ENCODE measurements at regions not wholly inside any gene's neighbourhood (a gene's known extent, or its start where the extent isn't known, plus 50 kb on each side); places are given as distances from the start of the nearest gene placed in this dataset.

- Histone ChIP-seq H3K9me3 (ENCODE audit: control insufficient read depth, insufficient read depth, low read depth, low read length) (no peaks in the 10 kb centered on the region), H3K36me3 (ENCODE audit: control insufficient read depth in 2 of 2, insufficient read depth in 1 of 2, low read length in 2 of 2) (no peaks in the 10 kb centered on the region), H3K4me1 (ENCODE audit: control insufficient read depth, insufficient read depth, low read length) (peaks cover 11% of the 10 kb centered on the region), H3K4me3 (ENCODE audit: low read depth, low read length) (no peak overlapping the region), H3K27ac (ENCODE audit: extremely low read depth, low read depth, low read length) (no peak overlapping the region; the same call in 1 of the 2 replicates)
- CTCF ChIA-PET, result no interaction called here
- TF ChIP-seq ZNF341 (tag by site-specific recombination; IDR thresholded peaks at IDR 0.05; ENCODE audit: low read depth), result no peak
- no peak for TF ChIP-seq SETDB1 (IDR thresholded peaks at IDR 0.05; ENCODE audit: insufficient read length, low read length)
- TF ChIP-seq, protein P1, sequence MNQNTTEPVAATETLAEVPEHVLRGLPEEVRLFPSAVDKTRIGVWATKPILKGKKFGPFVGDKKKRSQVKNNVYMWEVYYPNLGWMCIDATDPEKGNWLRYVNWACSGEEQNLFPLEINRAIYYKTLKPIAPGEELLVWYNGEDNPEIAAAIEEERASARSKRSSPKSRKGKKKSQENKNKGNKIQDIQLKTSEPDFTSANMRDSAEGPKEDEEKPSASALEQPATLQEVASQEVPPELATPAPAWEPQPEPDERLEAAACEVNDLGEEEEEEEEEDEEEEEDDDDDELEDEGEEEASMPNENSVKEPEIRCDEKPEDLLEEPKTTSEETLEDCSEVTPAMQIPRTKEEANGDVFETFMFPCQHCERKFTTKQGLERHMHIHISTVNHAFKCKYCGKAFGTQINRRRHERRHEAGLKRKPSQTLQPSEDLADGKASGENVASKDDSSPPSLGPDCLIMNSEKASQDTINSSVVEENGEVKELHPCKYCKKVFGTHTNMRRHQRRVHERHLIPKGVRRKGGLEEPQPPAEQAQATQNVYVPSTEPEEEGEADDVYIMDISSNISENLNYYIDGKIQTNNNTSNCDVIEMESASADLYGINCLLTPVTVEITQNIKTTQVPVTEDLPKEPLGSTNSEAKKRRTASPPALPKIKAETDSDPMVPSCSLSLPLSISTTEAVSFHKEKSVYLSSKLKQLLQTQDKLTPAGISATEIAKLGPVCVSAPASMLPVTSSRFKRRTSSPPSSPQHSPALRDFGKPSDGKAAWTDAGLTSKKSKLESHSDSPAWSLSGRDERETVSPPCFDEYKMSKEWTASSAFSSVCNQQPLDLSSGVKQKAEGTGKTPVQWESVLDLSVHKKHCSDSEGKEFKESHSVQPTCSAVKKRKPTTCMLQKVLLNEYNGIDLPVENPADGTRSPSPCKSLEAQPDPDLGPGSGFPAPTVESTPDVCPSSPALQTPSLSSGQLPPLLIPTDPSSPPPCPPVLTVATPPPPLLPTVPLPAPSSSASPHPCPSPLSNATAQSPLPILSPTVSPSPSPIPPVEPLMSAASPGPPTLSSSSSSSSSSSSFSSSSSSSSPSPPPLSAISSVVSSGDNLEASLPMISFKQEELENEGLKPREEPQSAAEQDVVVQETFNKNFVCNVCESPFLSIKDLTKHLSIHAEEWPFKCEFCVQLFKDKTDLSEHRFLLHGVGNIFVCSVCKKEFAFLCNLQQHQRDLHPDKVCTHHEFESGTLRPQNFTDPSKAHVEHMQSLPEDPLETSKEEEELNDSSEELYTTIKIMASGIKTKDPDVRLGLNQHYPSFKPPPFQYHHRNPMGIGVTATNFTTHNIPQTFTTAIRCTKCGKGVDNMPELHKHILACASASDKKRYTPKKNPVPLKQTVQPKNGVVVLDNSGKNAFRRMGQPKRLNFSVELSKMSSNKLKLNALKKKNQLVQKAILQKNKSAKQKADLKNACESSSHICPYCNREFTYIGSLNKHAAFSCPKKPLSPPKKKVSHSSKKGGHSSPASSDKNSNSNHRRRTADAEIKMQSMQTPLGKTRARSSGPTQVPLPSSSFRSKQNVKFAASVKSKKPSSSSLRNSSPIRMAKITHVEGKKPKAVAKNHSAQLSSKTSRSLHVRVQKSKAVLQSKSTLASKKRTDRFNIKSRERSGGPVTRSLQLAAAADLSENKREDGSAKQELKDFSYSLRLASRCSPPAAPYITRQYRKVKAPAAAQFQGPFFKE (tag by site-specific recombination; IDR thresholded peaks at IDR 0.05; ENCODE audit: borderline replicate concordance), result no peak
- no peak for TF ChIP-seq ZNF670 (tag by site-specific recombination; IDR thresholded peaks at IDR 0.05; ENCODE audit: low read depth)
- POLR2A ChIA-PET, result interaction anchor here (0.6 to 0.7 kb wide), 2 partner anchors 21 to 796 kb away, joined by 4 to 5 read pairs; no protein-coding TSS in a partner anchor
Measured at GRCh38 chr2:177037569-177037968, 175.0 kb upstream of the HNRNPA3 start.

- no peak overlapping the region for H3K4me3 ChIP-seq (ENCODE audit: low read depth, low read length)
- ChIA-PET POLR2A (no interaction called here), CTCF (interaction anchor here (0.6 to 1.6 kb wide), 5 partner anchors 19 to 1082 kb away, joined by 3 read pairs; no protein-coding TSS in a partner anchor)
- H3K36me3 ChIP-seq (ENCODE audit: control insufficient read depth in 2 of 2, insufficient read depth in 1 of 2, low read length in 2 of 2), result no peaks in the 10 kb centered on the region
- H3K9me3 ChIP-seq (ENCODE audit: control insufficient read depth, insufficient read depth, low read depth, low read length), result no peaks in the 10 kb centered on the region
- peaks cover 11% of the 10 kb centered on the region for H3K4me1 ChIP-seq (ENCODE audit: control insufficient read depth, insufficient read depth, low read length)
- H3K27ac ChIP-seq (ENCODE audit: extremely low read depth, low read depth, low read length), result peak overlapping the region; percentile 51
- TF ChIP-seq ZFP41 (tag by site-specific recombination; IDR thresholded peaks at IDR 0.05; ENCODE audit: borderline replicate concordance) (no peak), ZNF248 (tag by site-specific recombination; IDR thresholded peaks at IDR 0.05) (no peak), ZSCAN5A (tag by site-specific recombination; IDR thresholded peaks at IDR 0.05) (no peak), ZNF175 (tag by site-specific recombination; IDR thresholded peaks at IDR 0.05) (no peak), BCL11A (tag by site-specific recombination; IDR thresholded peaks at IDR 0.05; ENCODE audit: low read depth) (peak; percentile 90), ZNF423 (tag by site-specific recombination; IDR thresholded peaks at IDR 0.05) (peak; percentile 58; the same call in 1 of the 2 replicates), MYNN (tag by site-specific recombination; IDR thresholded peaks at IDR 0.05; ENCODE audit: borderline replicate concordance) (no peak), ZBTB21 (tag by site-specific recombination; IDR thresholded peaks at IDR 0.05) (peak; percentile 47; the same call in 1 of the 2 replicates), ZNF580 (tag by site-specific recombination; IDR thresholded peaks at IDR 0.05) (peak; percentile 99), ZNF341 (tag by site-specific recombination; IDR thresholded peaks at IDR 0.05; ENCODE audit: low read depth) (peak; percentile 9; the same call in 1 of the 2 replicates), SP7 (tag by site-specific recombination; IDR thresholded peaks at IDR 0.05) (peak; percentile 96), ZNF138 (tag by site-specific recombination; IDR thresholded peaks at IDR 0.05; ENCODE audit: borderline replicate concordance) (no peak), ZNF664 (tag by site-specific recombination; IDR thresholded peaks at IDR 0.05) (0 out of 2 replicates have a peak, but pooled peaks have one; percentile 70), ZNF626 (tag by site-specific recombination; IDR thresholded peaks at IDR 0.05) (no peak), ZNF18 (tag by site-specific recombination; IDR thresholded peaks at IDR 0.05) (peak; percentile 81), ZNF16 (tag by site-specific recombination; IDR thresholded peaks at IDR 0.05; ENCODE audit: low read depth) (no peak), ZNF2 (tag by site-specific recombination; IDR thresholded peaks at IDR 0.05) (peak; percentile 46; the same call in 1 of the 2 replicates), ZFP3 (tag by site-specific recombination; IDR thresholded peaks at IDR 0.05; ENCODE audit: low read depth) (no peak), ZBTB17 (tag by site-specific recombination; IDR thresholded peaks at IDR 0.05) (peak; percentile 59)
- TF ChIP-seq, protein P2, sequence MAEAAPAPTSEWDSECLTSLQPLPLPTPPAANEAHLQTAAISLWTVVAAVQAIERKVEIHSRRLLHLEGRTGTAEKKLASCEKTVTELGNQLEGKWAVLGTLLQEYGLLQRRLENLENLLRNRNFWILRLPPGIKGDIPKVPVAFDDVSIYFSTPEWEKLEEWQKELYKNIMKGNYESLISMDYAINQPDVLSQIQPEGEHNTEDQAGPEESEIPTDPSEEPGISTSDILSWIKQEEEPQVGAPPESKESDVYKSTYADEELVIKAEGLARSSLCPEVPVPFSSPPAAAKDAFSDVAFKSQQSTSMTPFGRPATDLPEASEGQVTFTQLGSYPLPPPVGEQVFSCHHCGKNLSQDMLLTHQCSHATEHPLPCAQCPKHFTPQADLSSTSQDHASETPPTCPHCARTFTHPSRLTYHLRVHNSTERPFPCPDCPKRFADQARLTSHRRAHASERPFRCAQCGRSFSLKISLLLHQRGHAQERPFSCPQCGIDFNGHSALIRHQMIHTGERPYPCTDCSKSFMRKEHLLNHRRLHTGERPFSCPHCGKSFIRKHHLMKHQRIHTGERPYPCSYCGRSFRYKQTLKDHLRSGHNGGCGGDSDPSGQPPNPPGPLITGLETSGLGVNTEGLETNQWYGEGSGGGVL (tag by site-specific recombination; IDR thresholded peaks at IDR 0.05), result peak; percentile 95
Measured at GRCh38 chr2:177038787-177039484, 173.7 kb upstream of the HNRNPA3 start.
